ENCODE measurements at regions not wholly inside any gene's neighbourhood (a gene's known extent, or its start where the extent isn't known, plus 50 kb on each side); places are given as distances from the start of the nearest gene placed in this dataset.
"Not testable (repeated sequence)": the region's sequence is repeated elsewhere in the genome, so short reads cannot be mapped to it uniquely, and the experiment has no call there.

GRCh38 chr2:230636684-230637271 is 75.9 kb upstream of the CAB39 start:
- DNase-seq, result no peak
- Histone ChIP-seq H3K36me3 (no peaks in the 10 kb centered on the region), H3K27me3 (no peaks in the 10 kb centered on the region), H3K27ac (no peak overlapping the region), H3K9me3 (no peaks in the 10 kb centered on the region), H3K4me1 (no peaks in the 10 kb centered on the region), H3K4me3 (no peak overlapping the region)
- TF ChIP-seq POLR2AphosphoS5 (IDR thresholded peaks at IDR 0.05), result no peak
- TF ChIP-seq EP300 (IDR thresholded peaks at IDR 0.05), result no peak
- TF ChIP-seq POLR2A (IDR thresholded peaks at IDR 0.05), result no peak
- TF ChIP-seq CTCF (IDR thresholded peaks at IDR 0.05), result no peak
- WGBS, 2 donors, result 53 to 63% methylated on average over 6 of the region's 6 CpGs
- ATAC-seq (ENCODE audit: low FRiP score in 2 of 2), result no peak

DNA sequence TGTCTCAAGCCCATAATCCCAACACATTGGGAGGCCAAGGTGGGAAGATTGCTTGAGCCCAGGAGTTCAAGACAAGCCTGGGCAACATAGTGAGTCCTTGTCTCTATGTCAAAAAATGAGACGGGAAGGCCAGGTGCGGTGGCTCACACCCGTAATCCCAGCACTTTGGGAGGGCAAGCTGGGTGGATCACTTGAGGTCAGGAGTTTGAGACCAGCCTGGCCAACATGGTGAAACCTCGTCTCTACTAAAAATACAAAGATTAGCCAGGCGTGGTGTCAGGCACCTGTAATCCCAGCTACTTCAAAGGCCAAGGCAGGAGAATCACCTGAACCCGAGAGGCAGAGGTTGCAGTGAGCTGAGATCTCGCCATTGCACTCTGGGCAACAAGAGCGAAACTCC is 75.2 kb upstream of the CAB39 start:
- H3K9me3 ChIP-seq; H3K4me3 ChIP-seq; H3K27ac ChIP-seq; ATAC-seq (ENCODE audit: low FRiP score in 2 of 2); H3K36me3 ChIP-seq; DNase-seq; H3K27me3 ChIP-seq; H3K4me1 ChIP-seq: not testable (repeated sequence)
- WGBS, 2 donors, result 78 to 81% methylated on average over 8 of the region's 8 CpGs

GRCh38 chr2:230640540-230641011 is 72.1 kb upstream of the CAB39 start:
- TF ChIP-seq POLR2A (IDR thresholded peaks at IDR 0.05) (no peak), EP300 (IDR thresholded peaks at IDR 0.05) (no peak), CTCF (IDR thresholded peaks at IDR 0.05) (no peak), POLR2AphosphoS5 (IDR thresholded peaks at IDR 0.05) (no peak)
- Histone ChIP-seq H3K27ac (no peak overlapping the region), H3K4me3 (no peak overlapping the region), H3K4me1 (peaks cover 10 to 21% (median 15%) of the 10 kb centered on the region in 4 donors), H3K27me3 (no peaks in the 10 kb centered on the region), H3K9me3 (no peaks in the 10 kb centered on the region), H3K36me3 (no peaks in the 10 kb centered on the region)
- no peak for ATAC-seq (ENCODE audit: low FRiP score in 2 of 2)
- 80 to 87% methylated on average over 6 of the region's 6 CpGs for WGBS, 2 donors
- DNase-seq, result no peak

DNA sequence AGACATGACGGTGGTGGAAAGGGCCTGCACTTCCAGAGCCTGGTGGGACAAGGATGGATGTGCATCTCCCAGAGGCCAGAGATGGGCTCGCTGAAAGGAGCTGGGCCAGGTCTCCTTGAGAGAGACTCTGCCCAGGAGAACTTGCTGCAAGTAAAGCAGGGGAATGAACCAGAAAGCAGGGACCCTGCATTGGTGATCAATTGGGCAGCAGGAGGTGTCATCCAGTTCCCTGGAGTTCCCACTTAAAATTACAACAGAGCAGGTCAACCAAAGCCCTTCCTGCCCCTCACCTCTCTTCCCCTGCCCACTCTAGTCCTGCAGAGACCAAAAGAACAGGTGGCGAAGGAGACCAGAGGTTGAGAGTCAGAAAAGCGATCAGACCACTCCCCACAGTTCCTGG is 69.7 kb upstream of the CAB39 start:
- no peaks in the 10 kb centered on the region for H3K27me3 ChIP-seq
- TF ChIP-seq POLR2A (IDR thresholded peaks at IDR 0.05), result no peak
- no peak for TF ChIP-seq EP300 (IDR thresholded peaks at IDR 0.05)
- no peak for TF ChIP-seq CTCF (IDR thresholded peaks at IDR 0.05)
- H3K4me1 ChIP-seq, result peaks cover 10 to 21% (median 15%) of the 10 kb centered on the region in 4 donors
- no peak for DNase-seq
- H3K4me3 ChIP-seq, result no peak overlapping the region
- 84 to 91% methylated on average over 4 of the region's 4 CpGs for WGBS, 2 donors
- no peaks in the 10 kb centered on the region for H3K9me3 ChIP-seq
- H3K27ac ChIP-seq, result peak overlapping the region in 3 of 4 donors; percentile 43 to 72 (median 67)
- no peak for ATAC-seq (ENCODE audit: low FRiP score in 2 of 2)
- no peaks in the 10 kb centered on the region for H3K36me3 ChIP-seq

GRCh38 chr2:230643576-230644291 is 68.9 kb upstream of the CAB39 start:
- DNase-seq, result peak in 1 of 2 donors; percentile 90
- Histone ChIP-seq H3K27ac (peak overlapping the region in 3 of 4 donors; percentile 43 to 72 (median 67)), H3K4me1 (peaks cover 10 to 21% (median 15%) of the 10 kb centered on the region in 4 donors), H3K4me3 (no peak overlapping the region), H3K9me3 (no peaks in the 10 kb centered on the region), H3K27me3 (no peaks in the 10 kb centered on the region), H3K36me3 (no peaks in the 10 kb centered on the region)
- WGBS, 2 donors, result 36 to 49% methylated on average over 9 of the region's 9 CpGs
- TF ChIP-seq CTCF (IDR thresholded peaks at IDR 0.05) (no peak), EP300 (IDR thresholded peaks at IDR 0.05) (peak in 1 of 4 donors; percentile 28), POLR2AphosphoS5 (IDR thresholded peaks at IDR 0.05) (peak; percentile 72 to 75), POLR2A (IDR thresholded peaks at IDR 0.05) (no peak)
- ATAC-seq (ENCODE audit: low FRiP score in 2 of 2), result peak; percentile 73 to 90

All from upper lobe of left lung (tissue), 6 donors.